Parathyroid adenoma (tissue), 2 donors: ENCODE measurements at regions not wholly inside any gene's neighbourhood (a gene's known extent, or its start where the extent isn't known, plus 50 kb on each side); places are given as distances from the start of the nearest gene placed in this dataset.
A peak's percentile ranks its signal among the peaks of the same experiment; 100 is the strongest.

Experiments
- H2AFZ ChIP-seq: fragments of 300-600 bp; sonication (generic); one replicate; pipeline ENCODE4 v1.7.0; 2017; ENCODE audit warnings: antibody characterized with exemption, mild to moderate bottlenecking
- H3K27ac ChIP-seq: fragments of 300-600 bp; sonication (generic); one replicate; pipeline ENCODE4 v1.7.0; 2017
- H3K27me3 ChIP-seq: fragments of 300-600 bp; sonication (generic); one replicate; pipeline ENCODE4 v1.7.0; 2017; ENCODE audit warnings: low read length; ENCODE audit not compliant: control insufficient read depth, insufficient read depth
- H3K36me3 ChIP-seq: fragments of 300-600 bp; sonication (generic); one replicate; pipeline ENCODE4 v1.7.0; 2017; ENCODE audit warnings: low read length; ENCODE audit not compliant: control insufficient read depth, insufficient read depth
- H3K4me1 ChIP-seq: fragments of 300-600 bp; sonication (generic); one replicate; pipeline ENCODE4 v1.7.0; 2017; ENCODE audit warnings: control low read depth
- H3K4me2 ChIP-seq: fragments of 300-600 bp; sonication (generic); one replicate; pipeline ENCODE4 v1.7.0; 2017; ENCODE audit warnings: low read length
- H3K4me3 ChIP-seq: fragments of 300-600 bp; sonication (generic); one replicate; pipeline ENCODE4 v1.7.0; 2017; ENCODE audit warnings: low read depth, low read length
- H3K79me2 ChIP-seq: fragments of 300-600 bp; sonication (generic); one replicate; pipeline ENCODE4 v1.7.0; 2017; ENCODE audit warnings: control low read depth
- H3K9ac ChIP-seq: fragments of 300-600 bp; sonication (generic); one replicate; pipeline ENCODE4 v1.7.0; 2017; ENCODE audit warnings: mild to moderate bottlenecking
- H3K9me3 ChIP-seq: fragments of 300-600 bp; sonication (generic); one replicate; pipeline ENCODE4 v1.7.0; 2017; ENCODE audit warnings: low read length; ENCODE audit not compliant: control insufficient read depth
- CTCF ChIP-seq: fragments of 300-600 bp; sonication (generic); IDR thresholded peaks from one replicate; pipeline ENCODE4 v1.7.0; 2017; ENCODE audit warnings: antibody characterized with exemption, mild to moderate bottlenecking
- donor health status: primary hyperparathyroidism.

- Histone ChIP-seq H3K4me2 (no peak overlapping the region), H3K4me1 (peaks cover 10% of the 10 kb centered on the region), H3K27ac (no peak overlapping the region)
Measured at GRCh38 chr1:56376188-56376984, 203.0 kb downstream of the PLPP3 start.

GRCh38 chr1:56375326-56375804, 204.0 kb downstream of the PLPP3 start:
- no peak for TF ChIP-seq CTCF
- Histone ChIP-seq H3K9ac (no peak overlapping the region), H3K27ac (no peak overlapping the region), H3K4me2 (no peak overlapping the region), H3K4me3 (no peak overlapping the region), H3K27me3 (no peaks in the 10 kb centered on the region), H3K36me3 (no peaks in the 10 kb centered on the region), H2AFZ (no peak overlapping the region), H3K79me2 (no peaks in the 10 kb centered on the region), H3K9me3 (no peaks in the 10 kb centered on the region), H3K4me1 (peaks cover 10% of the 10 kb centered on the region)

More at GRCh38 chr1:56376188-56376984, 203.0 kb downstream of the PLPP3 start:
- Histone ChIP-seq H3K9ac (no peak overlapping the region), H3K4me3 (no peak overlapping the region), H3K9me3 (no peaks in the 10 kb centered on the region), H3K36me3 (no peaks in the 10 kb centered on the region), H2AFZ (no peak overlapping the region), H3K79me2 (no peaks in the 10 kb centered on the region), H3K27me3 (no peaks in the 10 kb centered on the region)
- no peak for TF ChIP-seq CTCF

- Histone ChIP-seq H3K27me3 (no peaks in the 10 kb centered on the region), H2AFZ (peak overlapping the region; percentile 54), H3K9ac (no peak overlapping the region), H3K4me2 (no peak overlapping the region), H3K4me1 (peaks cover 10% of the 10 kb centered on the region), H3K27ac (peak overlapping the region; percentile 52), H3K79me2 (no peaks in the 10 kb centered on the region), H3K4me3 (no peak overlapping the region), H3K9me3 (no peaks in the 10 kb centered on the region), H3K36me3 (no peaks in the 10 kb centered on the region)
- TF ChIP-seq CTCF, result no peak
Measured at GRCh38 chr1:56374026-56374974, 205.1 kb downstream of the PLPP3 start.

GRCh38 chr1:56370513-56370912, 208.8 kb downstream of the PLPP3 start:
- Histone ChIP-seq H3K27me3 (no peaks in the 10 kb centered on the region), H3K27ac (no peak overlapping the region), H3K79me2 (no peaks in the 10 kb centered on the region), H3K4me2 (no peak overlapping the region), H3K4me3 (no peak overlapping the region), H2AFZ (no peak overlapping the region), H3K9ac (no peak overlapping the region), H3K36me3 (no peaks in the 10 kb centered on the region), H3K4me1 (peaks cover 10% of the 10 kb centered on the region), H3K9me3 (no peaks in the 10 kb centered on the region)
- no peak for TF ChIP-seq CTCF
